ENCODE measurements at regions not wholly inside any gene's neighbourhood (a gene's known extent, or its start where the extent isn't known, plus 50 kb on each side); places are given as distances from the start of the nearest gene placed in this dataset.

- TF ChIP-seq CTCF (IDR thresholded peaks at IDR 0.05; ENCODE audit: low read depth, low read length) = no peak
- no peak for TF ChIP-seq EZH2phosphoT487 (IDR thresholded peaks at IDR 0.05; ENCODE audit: low read depth)
These were observed 200.6 kb downstream of the BCHE start for GRCh38 chr3:165636684-165637015.

Measured in OCI-LY3 (cell line).